Erythroblast (primary cell): ENCODE measurements at regions not wholly inside any gene's neighbourhood (a gene's known extent, or its start where the extent isn't known, plus 50 kb on each side); places are given as distances from the start of the nearest gene placed in this dataset.
"Not testable (repeated sequence)": the region's sequence is repeated elsewhere in the genome, so short reads cannot be mapped to it uniquely, and the experiment has no call there.

Experiments used
- DNase-seq, 2 experiments: peaks; one replicate each; lab custom pipeline; 2025; lab: John Stamatoyannopoulos, UW
- GATA1 ChIP-seq: IDR thresholded peaks from 2 replicates; pipeline ENCODE4 v1.6.1; 2011; ENCODE audit warnings: low read depth, mild to moderate bottlenecking, control low read depth, low read length, moderate library complexity
- POLR2A ChIP-seq: IDR thresholded peaks from 2 replicates; pipeline ENCODE4 v1.6.1; 2011; ENCODE audit warnings: mild to moderate bottlenecking, low read length

DNA sequence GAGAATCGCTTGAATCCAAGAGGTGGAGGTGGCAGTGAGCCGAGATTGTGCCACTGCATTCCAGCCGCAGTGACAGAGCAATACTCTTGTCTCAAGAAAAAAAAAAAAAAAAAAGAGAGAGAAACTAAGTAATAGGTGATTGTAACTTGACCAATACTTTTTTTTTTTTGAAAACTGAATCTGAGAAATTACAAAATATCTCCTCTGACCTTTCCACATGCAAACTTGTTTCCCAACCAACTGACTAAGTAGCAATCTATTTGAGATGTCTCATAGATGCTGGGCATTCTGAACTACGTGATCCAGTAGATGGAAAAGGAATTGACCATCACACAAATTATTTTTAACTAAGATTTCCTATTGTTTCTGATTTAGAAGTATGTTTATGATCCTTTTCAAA, 407.3 kb upstream of the CHORDC1 start:
- TF ChIP-seq POLR2A = no peak
- TF ChIP-seq GATA1 = no peak

DNA sequence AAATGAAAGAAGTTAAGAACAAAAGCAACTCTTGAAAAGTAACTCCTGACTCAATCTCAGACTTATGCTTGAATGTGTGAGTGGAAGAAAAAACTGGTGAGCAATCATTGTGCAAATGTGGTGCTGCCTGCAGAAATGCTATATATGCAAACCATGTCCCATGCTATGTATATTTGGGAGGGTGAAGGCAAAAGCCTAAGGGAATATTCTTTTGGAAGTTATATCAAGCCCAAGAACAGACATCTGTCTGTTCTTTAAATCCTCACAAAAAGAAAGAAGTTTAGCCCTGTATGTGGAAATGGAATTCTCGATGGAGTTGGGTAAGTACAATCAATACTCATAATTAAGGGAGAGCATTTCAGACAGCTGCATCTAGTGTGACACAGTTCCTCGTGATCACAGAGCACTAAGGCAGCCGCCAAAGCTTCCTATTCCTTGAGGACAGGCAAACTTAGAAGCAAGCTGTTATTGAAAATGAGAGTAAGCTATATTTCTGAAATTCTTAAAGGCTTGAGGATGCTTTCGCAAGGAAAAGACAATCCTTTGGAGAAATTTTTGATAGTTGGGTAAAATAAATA, 406.5 kb upstream of the CHORDC1 start:
- no peak for TF ChIP-seq POLR2A
- TF ChIP-seq GATA1 = no peak
- no peak for DNase-seq

More for the DNA sequence above, 407.3 kb upstream of the CHORDC1 start:
- DNase-seq = no peak

DNA sequence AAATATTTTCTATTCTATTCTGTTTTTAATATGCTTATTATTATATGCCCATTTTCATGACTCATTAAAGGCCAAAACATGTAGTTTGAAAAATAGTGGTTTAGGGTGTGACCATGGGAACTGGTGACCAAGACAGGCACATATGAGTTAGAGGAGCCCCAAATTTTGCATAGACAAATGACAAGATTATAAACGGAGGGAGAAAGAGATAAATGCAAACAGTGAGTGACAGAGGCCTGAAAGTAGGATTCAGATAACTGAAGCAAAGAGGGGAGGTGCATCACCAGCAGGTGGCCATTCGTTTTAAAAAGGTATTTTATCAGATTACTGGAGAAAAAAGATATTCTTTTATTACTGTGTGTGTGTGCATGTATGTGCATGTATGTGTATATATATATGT, 391.5 kb upstream of the CHORDC1 start:
- TF ChIP-seq GATA1 (no peak), POLR2A (no peak)
- no peak for DNase-seq

DNA sequence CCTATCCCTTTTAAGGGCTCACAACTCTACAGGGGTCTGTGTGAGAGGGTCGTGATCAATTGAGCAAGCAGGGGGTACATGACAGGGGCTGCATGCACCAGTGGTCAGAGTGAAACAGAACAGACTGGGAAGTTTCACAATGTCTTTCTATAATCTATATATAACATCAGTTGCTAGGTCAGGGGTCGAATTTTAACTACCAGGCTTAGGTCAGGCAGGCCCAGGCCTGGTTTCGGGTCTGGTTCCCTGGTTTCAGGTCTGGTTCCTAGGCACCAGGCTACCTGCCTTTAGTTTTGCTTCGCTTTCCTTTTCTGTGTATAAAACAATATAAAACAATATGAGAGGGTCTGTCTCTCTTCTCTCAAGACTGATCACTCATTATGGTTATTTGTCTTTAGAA, 390.2 kb upstream of the CHORDC1 start:
- DNase-seq = not testable (repeated sequence)

DNA sequence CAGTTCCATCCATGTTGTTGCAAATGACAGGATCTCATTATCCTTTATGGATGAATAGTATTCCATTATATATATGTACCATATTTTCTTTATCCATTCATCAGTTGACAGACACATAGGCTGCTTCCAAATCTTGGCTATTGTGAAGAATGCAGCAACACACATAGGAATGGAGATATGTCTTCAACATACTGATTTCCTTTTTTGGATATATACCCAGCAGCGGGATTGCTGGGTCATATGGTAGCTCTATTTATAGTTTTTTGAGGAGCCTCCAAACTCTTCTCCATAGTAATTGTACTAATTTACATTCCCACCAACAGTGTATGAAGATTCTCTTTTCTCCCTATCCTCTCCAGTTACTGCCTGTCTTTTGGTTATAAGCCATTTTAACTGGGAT, 383.9 kb upstream of the CHORDC1 start:
- no peak for DNase-seq
- TF ChIP-seq POLR2A (no peak), GATA1 (no peak)

DNA sequence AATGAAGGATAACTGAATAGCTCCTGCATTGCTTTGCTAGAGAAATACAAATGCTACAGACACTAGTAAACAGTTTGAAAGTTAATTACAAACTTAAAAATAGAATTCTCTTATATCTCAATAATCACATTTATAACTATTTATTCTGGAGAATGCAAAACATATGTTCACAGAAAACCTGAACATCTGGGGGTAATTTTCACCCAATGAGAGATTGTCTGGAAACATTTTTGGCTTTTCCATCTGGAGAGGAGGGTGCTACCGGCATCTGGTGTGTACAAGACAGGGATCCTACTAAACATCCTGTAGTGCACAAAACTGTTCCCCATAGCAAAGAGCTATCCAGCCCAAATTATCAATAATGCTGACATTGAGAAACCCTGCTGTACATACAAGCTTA, 378.4 kb upstream of the CHORDC1 start:
- TF ChIP-seq GATA1 = no peak
- no peak for TF ChIP-seq POLR2A

DNA sequence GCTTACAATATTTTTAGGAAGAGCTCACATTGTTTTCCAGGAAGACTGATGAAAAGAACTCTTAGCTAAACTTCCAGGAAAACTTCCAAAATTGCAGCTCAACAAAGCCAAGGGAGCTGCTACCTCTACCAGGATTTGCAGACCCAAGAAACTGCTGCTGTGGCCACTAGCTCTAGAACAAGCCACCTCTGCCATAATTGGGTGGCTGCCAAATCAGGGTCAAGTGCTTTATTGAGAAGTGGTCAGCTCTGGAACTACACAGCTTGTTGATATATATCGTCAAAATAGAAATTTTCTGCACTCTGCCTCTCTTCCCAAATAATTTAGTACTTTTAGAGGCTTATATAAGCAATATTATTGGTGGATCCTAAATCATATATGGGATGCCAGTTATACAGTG, 371.8 kb upstream of the CHORDC1 start:
- no peak for DNase-seq
- TF ChIP-seq GATA1 = no peak
- no peak for TF ChIP-seq POLR2A

More for the DNA sequence above, 378.4 kb upstream of the CHORDC1 start:
- no peak for DNase-seq

DNA sequence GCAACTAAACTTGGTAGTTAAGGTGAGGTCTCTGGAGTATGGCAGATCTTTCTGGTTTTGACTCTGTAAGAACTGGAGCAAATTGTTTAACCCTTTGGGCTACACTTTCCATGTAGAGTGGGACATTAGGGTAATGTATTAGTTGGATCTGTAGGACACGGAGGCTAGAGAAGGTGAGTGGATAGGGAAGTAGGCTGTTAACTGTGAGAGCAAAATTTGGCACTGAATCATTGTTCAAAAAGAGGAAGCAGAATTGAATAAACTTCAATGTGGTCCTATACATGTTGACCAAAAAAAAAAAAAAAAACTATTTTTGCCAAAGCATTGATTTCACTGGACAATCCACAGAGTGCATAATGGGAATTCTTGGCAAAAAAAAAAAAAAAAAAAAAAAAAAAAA, 370.2 kb upstream of the CHORDC1 start:
- DNase-seq = no peak
- TF ChIP-seq POLR2A (no peak), GATA1 (no peak)

DNA sequence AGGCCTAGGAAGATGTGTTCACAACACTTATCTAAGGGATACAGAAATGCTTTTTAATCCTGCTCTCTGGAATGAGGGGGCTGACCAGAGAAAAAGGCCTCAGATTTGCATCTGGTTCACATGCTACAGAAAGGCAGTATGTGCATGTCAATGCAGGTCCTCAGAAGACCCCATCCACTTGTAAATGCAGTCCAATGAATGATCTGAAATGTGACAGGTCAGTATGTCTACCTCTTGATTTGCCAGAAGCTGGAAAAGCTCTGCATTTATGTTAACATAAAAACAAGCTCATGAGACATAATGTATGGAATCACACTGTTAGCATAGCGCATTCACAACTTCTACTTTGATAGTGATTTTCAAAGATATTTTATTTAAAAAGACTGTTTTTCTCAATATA, 367.4 kb upstream of the CHORDC1 start:
- DNase-seq = no peak
- TF ChIP-seq POLR2A = no peak
- no peak for TF ChIP-seq GATA1

DNA sequence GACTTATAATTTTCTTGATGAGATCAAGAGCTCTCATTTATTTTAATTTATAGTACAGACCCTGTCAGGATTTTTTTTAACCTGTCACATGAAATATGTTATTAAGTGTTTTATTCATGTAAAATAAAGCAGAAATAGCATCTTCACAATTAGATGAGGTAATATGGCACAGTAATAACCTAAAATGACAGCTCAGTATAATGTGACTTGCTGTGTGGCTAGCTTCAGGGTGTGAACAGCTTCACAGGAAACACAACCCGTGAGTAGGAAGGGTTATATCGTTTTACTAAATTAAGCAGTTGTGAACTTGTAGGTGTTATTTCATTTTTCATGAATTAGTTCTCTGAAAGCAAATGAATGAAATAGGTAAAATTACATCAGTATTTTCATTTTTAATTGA, 366.9 kb upstream of the CHORDC1 start:
- no peak for DNase-seq
- TF ChIP-seq POLR2A (no peak), GATA1 (no peak)

DNA sequence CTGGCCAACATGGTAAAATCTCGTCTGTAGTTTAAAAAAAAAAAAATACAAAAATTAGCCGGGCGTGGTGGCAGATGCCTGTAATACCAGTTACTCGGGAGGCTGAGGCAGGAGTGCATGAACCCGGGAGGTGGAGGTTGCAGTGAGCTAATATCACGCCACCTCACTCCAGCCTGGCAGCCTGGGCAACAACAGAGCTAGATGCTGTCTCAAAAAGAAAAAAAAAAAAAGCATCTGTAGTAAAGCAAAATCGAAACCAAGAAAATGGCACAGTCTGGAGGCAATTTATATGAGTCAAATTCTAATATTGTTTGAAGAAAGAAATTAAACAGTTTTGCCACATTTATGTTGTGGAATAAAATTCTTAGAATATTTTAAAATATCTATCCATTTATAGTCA, 365.0 kb upstream of the CHORDC1 start:
- TF ChIP-seq GATA1 = no peak
- TF ChIP-seq POLR2A = no peak

DNA sequence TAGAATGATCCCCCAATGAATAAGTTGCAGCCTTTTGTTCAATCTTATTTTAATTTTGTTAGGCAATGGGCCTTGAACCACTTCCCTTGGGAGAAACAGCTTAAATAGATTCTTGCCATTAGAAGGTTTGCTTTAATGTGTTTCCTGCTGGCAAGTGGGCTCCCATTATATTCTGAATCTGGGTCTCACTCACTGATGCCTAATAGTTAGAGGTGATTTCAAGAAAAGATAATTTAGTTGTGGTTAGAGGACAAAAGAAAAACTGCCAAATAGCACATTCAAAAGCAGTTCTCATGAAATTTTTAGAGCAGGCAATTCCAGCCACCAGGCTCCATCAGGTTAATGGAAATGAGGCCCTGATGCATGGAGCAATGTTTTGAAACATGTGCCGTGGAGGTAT, 362.6 kb upstream of the CHORDC1 start:
- TF ChIP-seq POLR2A (no peak), GATA1 (no peak)
- no peak for DNase-seq

More for the DNA sequence above, 365.0 kb upstream of the CHORDC1 start:
- DNase-seq = no peak

DNA sequence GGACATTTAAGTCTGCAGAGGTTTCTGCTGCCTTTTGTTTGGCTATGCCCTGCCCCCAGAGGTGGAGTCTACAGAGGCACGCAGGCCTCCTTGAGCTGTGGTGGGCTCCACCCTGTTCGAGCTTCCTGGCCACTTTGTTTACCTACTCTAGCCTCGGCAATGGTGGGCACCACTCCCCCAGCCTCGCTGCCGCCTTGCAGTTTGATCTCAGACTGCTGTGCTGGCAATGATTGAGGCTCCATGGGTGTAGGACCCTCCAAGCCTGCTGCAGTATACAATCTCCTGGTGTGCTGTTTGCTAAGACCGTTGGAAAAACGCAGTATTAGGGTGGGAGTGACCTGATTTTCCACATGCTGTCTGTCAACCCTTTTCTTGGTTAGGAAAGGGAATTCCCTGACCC, 360.1 kb upstream of the CHORDC1 start:
- not testable (repeated sequence) for DNase-seq

DNA sequence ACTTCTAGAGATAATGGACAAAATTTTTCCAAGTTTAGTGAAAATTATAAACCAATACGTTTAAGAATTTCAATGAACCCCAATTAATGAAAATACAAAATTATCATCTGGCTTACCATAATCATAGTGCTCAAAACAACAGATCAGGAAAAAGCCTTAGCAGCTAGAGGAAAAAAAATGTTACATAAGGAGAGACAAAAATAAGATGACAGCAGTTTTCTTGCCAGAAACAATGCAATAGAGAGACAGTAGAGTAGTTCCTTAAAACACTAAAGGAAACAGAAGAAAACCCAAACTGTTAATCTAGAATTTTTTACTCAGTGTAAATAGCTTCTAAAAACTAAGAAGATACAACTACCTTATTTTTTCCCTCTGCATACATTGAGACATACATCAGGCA, 341.7 kb upstream of the CHORDC1 start:
- DNase-seq = no peak
- no peak for TF ChIP-seq POLR2A
- no peak for TF ChIP-seq GATA1

DNA sequence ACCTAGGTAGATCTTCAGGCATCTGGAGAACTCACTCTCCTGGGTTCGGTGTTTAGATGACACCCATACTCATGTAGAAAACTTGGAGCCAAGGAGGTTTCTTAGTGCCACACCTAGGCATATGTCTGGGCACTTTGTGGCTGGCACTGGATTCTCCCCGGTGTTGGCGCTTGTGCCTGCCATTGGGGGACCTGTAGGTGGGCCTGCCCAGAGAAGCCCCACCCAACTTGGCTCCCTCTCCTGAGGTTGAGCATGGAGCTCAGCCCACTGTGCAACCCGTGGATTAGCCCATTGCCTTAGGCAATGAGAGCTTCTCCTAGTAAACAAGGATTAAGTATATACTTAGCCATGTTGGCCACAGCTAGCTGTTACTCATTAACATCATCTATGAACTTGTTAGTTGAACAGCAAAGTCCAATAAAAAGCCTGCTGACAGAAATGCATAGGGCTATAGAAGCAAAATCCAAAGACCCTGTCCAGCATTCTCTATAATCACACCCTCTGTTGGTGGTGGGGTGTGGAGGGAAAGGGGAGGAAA, 335.5 kb upstream of the CHORDC1 start:
- TF ChIP-seq POLR2A = no peak
- no peak for TF ChIP-seq GATA1
- DNase-seq = no peak
